Fibroblast of villous mesenchyme (primary cell): ENCODE measurements at regions not wholly inside any gene's neighbourhood (a gene's known extent, or its start where the extent isn't known, plus 50 kb on each side); places are given as distances from the start of the nearest gene placed in this dataset.

ENCODE experiments used
- DNase-seq: peaks from one replicate; pipeline ENCODE4 v3.0.0-alpha.2; 2010; ENCODE audit warnings: low read depth
- H3K4me3 ChIP-seq: 2 replicates; pipeline ENCODE4 v1.5.1; 2011; ENCODE audit warnings: low read depth, mild to moderate bottlenecking, low read length
- TF ChIP-seq, protein P1 (sequence below): IDR thresholded peaks from 2 replicates; pipeline ENCODE4 v1.5.1; 2012; ENCODE audit warnings: low read depth, mild to moderate bottlenecking, low read length; ENCODE audit not compliant: insufficient read depth

DNA sequence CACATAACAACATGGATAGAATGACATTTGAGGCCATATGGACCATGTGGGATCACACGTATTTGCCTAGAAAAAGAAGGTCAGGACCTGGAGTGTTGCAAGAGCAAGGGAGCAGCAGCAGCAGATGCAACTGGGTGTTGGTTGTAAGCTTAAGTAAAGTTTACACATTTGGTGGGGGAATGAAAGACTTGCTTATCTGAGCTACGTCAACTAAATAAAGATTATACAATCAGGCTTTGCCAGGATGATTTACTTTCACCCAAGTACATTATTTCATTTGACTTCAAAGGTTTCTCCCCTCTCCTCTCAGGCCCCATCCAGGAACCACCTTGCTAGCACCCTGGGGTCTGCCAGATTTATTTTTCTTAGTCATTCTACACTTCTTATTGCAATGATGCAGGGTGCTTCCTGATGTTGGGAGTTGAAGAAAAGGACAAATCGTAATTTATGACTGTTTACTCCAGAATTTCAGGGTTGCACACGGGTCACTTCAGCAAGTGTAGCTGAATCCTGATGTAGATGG is 591.9 kb upstream of the IGFBP3 start:
- TF ChIP-seq, protein P1, sequence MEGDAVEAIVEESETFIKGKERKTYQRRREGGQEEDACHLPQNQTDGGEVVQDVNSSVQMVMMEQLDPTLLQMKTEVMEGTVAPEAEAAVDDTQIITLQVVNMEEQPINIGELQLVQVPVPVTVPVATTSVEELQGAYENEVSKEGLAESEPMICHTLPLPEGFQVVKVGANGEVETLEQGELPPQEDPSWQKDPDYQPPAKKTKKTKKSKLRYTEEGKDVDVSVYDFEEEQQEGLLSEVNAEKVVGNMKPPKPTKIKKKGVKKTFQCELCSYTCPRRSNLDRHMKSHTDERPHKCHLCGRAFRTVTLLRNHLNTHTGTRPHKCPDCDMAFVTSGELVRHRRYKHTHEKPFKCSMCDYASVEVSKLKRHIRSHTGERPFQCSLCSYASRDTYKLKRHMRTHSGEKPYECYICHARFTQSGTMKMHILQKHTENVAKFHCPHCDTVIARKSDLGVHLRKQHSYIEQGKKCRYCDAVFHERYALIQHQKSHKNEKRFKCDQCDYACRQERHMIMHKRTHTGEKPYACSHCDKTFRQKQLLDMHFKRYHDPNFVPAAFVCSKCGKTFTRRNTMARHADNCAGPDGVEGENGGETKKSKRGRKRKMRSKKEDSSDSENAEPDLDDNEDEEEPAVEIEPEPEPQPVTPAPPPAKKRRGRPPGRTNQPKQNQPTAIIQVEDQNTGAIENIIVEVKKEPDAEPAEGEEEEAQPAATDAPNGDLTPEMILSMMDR: no peak
- no peak overlapping the region for H3K4me3 ChIP-seq
- DNase-seq: peak; percentile 100

DNA sequence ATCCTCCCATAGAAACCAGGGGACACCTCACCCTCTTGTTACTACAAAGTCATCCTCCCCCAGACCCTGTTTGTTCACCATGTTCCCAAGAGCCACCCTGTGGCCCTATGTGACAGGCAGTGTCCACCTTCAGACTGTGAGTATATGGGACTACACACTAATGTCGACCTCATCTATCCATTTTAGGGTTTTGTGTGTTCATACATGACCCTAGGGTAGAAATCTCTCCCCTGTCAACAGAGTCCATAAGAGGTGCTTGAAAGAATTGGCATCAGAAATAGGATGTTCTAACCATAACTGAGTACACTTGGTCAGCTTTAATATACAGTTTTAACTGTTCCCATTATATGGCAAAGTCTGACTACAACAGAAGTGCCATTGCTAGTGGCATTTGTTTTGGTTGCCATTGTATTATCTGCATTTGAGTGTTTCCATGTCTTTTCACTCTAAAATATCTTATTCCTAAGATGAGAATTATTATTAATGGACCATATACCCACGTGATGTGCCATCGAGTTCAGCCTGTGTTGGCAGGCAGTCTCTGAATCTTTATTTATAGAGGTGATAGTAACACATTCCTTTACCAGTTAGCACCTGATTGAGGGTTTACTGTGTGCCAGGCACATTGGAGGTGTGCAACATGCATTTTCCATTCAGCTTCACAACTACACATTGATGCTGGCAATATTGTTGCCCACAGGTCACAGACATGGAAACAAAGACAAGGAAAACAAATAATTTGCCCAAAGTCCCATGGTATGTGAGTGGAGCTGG is 590.6 kb upstream of the IGFBP3 start:
- TF ChIP-seq, protein P1: no peak
- no peak for DNase-seq
- no peak overlapping the region for H3K4me3 ChIP-seq

DNA sequence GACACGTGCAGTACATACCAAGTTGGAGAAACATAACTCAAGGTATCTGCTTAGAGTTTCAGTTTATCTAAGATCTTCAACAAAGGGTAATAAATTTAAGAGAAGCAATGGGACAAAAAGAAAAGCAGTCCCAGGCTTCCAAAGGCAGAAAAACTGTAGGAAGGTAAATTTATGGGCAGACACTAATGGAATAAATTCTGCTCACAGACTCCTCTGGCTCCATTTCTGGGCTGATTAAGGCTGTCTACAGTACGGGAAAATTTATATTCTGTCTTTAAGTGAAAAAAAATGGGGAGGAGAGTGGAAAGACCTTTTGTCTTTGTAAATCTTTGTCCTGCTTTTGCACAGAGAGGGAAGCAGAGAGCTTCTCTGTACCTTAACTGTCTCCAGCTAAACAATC is 587.5 kb upstream of the IGFBP3 start:
- no peak overlapping the region for H3K4me3 ChIP-seq
- TF ChIP-seq, protein P1: no peak
- DNase-seq: no peak

DNA sequence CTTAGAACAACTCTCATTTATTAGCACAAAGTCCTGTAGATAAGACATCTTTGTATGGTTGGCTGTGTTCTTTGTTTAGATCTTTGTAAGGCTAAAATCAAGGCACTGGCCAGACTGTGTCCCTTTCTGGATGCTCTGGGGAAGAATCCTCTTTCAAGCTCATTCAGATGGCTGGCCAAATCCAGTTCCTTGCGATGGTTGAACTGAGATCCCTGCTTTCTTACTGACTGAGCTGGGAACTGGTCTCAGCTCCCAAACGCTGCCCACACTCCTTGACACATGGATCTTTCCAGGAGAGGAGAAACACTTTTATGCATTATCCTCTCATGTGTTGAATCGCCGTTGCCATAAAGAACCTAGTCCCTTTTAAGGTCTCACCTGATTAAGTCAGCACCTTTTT is 586.5 kb upstream of the IGFBP3 start:
- TF ChIP-seq, protein P1: no peak
- DNase-seq: no peak

DNA sequence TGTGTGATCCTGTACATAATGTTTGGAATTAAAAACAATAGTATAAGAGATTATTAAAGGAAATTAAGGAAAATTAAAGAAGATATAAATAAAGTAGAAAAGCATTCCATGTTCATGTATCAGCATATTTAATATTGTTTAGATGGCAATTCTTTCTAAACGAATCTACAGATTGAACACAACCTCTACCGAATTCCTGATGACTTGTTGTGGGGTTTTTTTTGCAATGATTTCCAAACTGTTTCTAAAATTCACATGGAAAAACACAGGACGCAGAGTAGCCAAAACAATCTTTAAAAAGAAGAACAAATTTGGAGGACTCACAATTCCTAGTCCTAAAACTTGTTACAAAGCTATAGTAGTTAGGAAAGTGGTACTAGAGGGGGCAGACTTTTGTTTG is 573.4 kb upstream of the IGFBP3 start:
- no peak overlapping the region for H3K4me3 ChIP-seq
- peak; percentile 51 for DNase-seq
- TF ChIP-seq, protein P1: no peak

More for the DNA sequence above, 586.5 kb upstream of the IGFBP3 start:
- no peak overlapping the region for H3K4me3 ChIP-seq

DNA sequence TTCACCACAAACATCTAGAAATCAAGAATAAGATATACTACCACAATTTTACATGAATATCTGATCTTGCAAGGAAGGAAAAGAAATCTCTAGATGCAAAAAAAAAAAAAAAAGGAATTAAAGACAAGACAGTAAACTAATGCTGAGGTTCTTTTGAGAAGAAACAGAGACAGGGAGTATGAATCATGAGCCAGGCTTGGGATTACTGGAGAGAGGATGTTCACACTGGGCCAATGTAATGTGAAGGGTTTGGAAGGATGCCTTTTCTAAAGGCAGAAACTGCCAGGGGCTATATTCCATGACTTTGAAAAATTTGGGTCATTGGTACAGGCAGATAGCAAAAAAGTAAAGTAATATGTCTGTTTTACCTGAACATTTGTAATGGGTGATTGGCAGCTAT is 573.0 kb upstream of the IGFBP3 start:
- peak; percentile 96 for DNase-seq
- no peak overlapping the region for H3K4me3 ChIP-seq
- TF ChIP-seq, protein P1: no peak
